ENCODE measurements at regions not wholly inside any gene's neighbourhood (a gene's known extent, or its start where the extent isn't known, plus 50 kb on each side); places are given as distances from the start of the nearest gene placed in this dataset.
"Not testable (repeated sequence)": the region's sequence is repeated elsewhere in the genome, so short reads cannot be mapped to it uniquely, and the experiment has no call there.

DNA sequence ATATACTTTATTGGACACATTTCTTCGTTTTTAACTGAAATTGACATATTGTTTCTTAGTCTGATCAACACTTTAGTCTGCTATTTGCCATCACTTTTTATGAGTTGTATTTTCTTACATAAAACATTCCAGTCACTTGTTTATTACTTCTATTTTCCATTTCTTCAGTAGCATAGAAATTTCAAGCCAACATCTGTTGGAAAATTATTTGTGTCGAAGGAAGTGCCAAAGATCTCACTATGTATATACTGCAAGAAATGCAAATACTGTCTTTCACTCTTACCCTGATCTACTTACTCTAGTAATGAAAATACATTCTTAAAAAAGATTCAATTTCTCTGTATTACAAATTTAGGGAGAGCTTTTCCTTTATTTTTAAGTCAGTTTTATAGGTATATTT lies 105.9 kb downstream of the SLC17A6 start:
- no peak overlapping the region for H3K4me3 Mint-ChIP-seq
- H3K9me3 Mint-ChIP-seq: no peaks in the 10 kb centered on the region
- no peaks in the 10 kb centered on the region for H3K36me3 Mint-ChIP-seq (ENCODE audit: low read depth)
- DNase-seq (ENCODE audit: low read depth, low spot score): no peak
- TF ChIP-seq, protein P1, sequence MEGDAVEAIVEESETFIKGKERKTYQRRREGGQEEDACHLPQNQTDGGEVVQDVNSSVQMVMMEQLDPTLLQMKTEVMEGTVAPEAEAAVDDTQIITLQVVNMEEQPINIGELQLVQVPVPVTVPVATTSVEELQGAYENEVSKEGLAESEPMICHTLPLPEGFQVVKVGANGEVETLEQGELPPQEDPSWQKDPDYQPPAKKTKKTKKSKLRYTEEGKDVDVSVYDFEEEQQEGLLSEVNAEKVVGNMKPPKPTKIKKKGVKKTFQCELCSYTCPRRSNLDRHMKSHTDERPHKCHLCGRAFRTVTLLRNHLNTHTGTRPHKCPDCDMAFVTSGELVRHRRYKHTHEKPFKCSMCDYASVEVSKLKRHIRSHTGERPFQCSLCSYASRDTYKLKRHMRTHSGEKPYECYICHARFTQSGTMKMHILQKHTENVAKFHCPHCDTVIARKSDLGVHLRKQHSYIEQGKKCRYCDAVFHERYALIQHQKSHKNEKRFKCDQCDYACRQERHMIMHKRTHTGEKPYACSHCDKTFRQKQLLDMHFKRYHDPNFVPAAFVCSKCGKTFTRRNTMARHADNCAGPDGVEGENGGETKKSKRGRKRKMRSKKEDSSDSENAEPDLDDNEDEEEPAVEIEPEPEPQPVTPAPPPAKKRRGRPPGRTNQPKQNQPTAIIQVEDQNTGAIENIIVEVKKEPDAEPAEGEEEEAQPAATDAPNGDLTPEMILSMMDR (conservative IDR thresholded peaks at IDR 0.05): no peak
- no peaks in the 10 kb centered on the region for H3K27me3 Mint-ChIP-seq (ENCODE audit: low read depth)
- no peaks in the 10 kb centered on the region for H3K4me1 Mint-ChIP-seq
- H3K27ac Mint-ChIP-seq (ENCODE audit: unreplicated experiment): no peak overlapping the region

DNA sequence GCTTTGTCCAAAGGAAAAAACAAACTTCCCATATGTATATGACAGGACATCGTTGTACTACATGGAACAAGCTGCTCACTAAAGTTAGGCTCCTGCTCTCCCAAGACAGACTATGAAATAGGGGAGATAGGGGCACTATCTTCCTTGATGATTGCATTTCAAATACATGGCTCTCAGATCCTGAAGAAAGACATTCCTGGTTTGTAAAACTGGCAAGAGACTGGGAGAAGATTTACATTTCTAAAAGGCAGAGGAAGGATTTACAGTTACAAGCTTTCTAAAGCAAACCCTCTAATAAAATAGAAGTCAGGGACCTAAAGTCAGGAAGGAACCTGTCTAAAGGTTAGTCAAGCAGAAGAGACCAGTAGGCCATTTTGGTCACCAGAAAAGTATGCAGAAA lies 103.7 kb downstream of the SLC17A6 start:
- Mint-ChIP-seq H3K27ac (ENCODE audit: unreplicated experiment) (no peak overlapping the region), H3K27me3 (ENCODE audit: low read depth) (no peaks in the 10 kb centered on the region), H3K4me1 (no peaks in the 10 kb centered on the region), H3K9me3 (no peaks in the 10 kb centered on the region), H3K4me3 (no peak overlapping the region), H3K36me3 (ENCODE audit: low read depth) (no peaks in the 10 kb centered on the region)
- TF ChIP-seq, protein P1 (conservative IDR thresholded peaks at IDR 0.05): no peak
- no peak for DNase-seq (ENCODE audit: low read depth, low spot score)

DNA sequence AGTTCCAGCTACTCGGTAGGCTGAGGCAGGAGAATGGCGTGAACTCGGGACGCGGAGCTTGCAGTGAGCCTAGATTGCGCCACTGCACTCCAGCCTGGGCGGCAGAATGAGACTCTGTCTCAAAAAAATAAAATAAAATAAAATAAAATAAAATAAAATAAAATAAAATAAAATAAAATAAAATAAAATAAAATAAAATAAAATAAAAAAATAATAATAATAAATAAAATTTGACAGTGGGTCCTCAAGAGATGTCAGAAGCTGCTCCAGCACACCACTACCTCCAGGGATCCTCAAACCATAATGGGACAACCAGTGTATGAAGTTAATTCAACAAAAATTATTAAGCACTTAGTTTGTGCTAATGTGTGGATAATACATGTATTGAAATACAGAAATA lies 97.4 kb downstream of the SLC17A6 start:
- H3K4me1 Mint-ChIP-seq: peaks cover 22% of the 10 kb centered on the region
- not testable (repeated sequence) for H3K27ac Mint-ChIP-seq (ENCODE audit: unreplicated experiment); H3K36me3 Mint-ChIP-seq (ENCODE audit: low read depth); H3K9me3 Mint-ChIP-seq; DNase-seq (ENCODE audit: low read depth, low spot score); H3K4me3 Mint-ChIP-seq; H3K27me3 Mint-ChIP-seq (ENCODE audit: low read depth)

DNA sequence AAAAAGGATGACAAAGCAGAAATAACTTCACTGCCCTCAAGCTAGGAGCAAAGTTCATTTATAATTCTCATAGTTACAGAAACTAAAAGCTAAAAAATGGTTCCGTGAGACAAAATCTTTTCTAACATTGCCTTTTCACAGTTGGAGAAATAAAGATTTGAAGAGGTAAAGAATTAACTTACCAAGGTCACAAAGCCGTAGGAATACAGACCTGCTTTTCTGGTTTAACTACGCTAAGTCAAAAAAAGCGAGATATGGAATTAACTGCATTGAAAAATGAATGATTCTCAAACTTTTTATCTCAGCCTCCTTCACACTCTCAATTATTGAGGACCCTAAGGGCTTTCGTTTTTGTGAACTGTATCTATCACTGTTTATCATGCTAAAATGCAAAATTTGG lies 95.3 kb downstream of the SLC17A6 start:
- H3K4me3 Mint-ChIP-seq: no peak overlapping the region
- TF ChIP-seq, protein P1 (conservative IDR thresholded peaks at IDR 0.05): no peak

DNA sequence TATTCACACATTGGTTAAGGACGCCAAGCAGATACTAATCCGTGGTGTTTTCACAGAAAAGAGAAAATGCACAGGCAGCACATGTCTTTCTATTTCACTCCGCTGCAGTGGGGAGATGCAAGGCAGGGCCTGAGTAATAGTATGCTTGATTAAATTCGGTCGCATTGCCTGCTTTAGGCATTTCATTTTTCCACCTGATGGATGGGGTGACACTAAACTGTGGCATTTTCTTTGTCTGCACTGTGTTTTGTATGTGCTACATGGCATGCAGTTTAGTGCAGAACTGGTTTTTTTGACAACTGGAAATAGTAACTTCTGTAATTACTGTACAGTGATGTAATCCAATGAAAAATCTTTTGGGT lies 94.9 kb downstream of the SLC17A6 start:
- DNase-seq (ENCODE audit: low read depth, low spot score): no peak
- TF ChIP-seq, protein P1 (conservative IDR thresholded peaks at IDR 0.05): no peak
- H3K4me3 Mint-ChIP-seq: no peak overlapping the region
- H3K9me3 Mint-ChIP-seq: no peaks in the 10 kb centered on the region
- H3K36me3 Mint-ChIP-seq (ENCODE audit: low read depth): no peaks in the 10 kb centered on the region
- H3K27me3 Mint-ChIP-seq (ENCODE audit: low read depth): peaks cover 21% of the 10 kb centered on the region
- peaks cover 22% of the 10 kb centered on the region for H3K4me1 Mint-ChIP-seq
- H3K27ac Mint-ChIP-seq (ENCODE audit: unreplicated experiment): no peak overlapping the region

More for the DNA sequence above, 95.3 kb downstream of the SLC17A6 start:
- H3K27ac Mint-ChIP-seq (ENCODE audit: unreplicated experiment): no peak overlapping the region
- no peak for DNase-seq (ENCODE audit: low read depth, low spot score)
- H3K4me1 Mint-ChIP-seq: peaks cover 22% of the 10 kb centered on the region
- no peaks in the 10 kb centered on the region for H3K36me3 Mint-ChIP-seq (ENCODE audit: low read depth)
- H3K9me3 Mint-ChIP-seq: no peaks in the 10 kb centered on the region
- H3K27me3 Mint-ChIP-seq (ENCODE audit: low read depth): peaks cover 21% of the 10 kb centered on the region

DNA sequence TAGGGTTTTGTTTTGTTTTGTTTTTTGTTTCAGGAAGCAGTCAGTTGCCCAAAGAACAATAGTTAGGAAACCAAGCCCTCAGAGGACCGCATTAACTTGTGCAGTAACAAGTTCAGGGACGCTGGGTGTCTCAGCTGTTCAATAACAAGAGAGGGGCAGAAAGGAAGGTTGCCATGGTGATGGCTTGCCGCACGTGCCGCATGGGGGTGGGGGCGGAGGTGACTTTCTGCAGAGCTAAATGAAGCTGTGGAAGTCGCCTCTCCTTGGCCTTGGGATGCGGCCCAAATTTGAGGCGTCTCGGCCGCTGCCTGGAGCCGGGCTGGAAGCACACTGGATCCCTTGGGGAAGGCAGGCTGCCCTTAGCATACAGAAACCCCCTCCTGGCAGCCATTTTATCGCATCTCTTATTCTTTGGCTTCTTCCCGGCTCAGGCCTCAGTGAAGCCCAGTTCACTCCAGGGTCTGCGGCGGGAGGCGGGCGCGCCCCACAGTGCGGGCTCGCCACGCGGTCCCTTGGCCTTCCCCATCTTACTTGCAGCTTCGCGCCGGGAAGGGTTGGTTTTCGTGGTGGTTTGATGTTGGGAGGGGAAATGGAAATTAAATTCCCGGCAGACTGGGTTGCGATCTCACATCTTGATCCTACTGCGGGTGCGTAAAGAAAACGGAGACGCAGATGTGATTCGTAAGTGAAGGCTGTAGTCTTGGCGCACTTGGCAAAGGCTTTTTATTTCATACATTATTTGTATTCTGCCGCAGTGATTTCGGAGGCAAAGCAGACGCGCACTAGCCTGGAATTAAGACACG lies 94.3 kb downstream of the SLC17A6 start:
- Mint-ChIP-seq H3K36me3 (ENCODE audit: low read depth) (no peaks in the 10 kb centered on the region), H3K4me1 (peaks cover 22% of the 10 kb centered on the region), H3K27ac (ENCODE audit: unreplicated experiment) (peak overlapping the region; percentile 9), H3K9me3 (peaks cover 2% of the 10 kb centered on the region), H3K27me3 (ENCODE audit: low read depth) (peaks cover 26% of the 10 kb centered on the region), H3K4me3 (peak overlapping the region; percentile 9)
- peak; percentile 35 for DNase-seq (ENCODE audit: low read depth, low spot score)
- TF ChIP-seq, protein P1 (conservative IDR thresholded peaks at IDR 0.05): no peak
